Pons (tissue), 1 donor: ENCODE measurements at regions not wholly inside any gene's neighbourhood (a gene's known extent, or its start where the extent isn't known, plus 50 kb on each side); places are given as distances from the start of the nearest gene placed in this dataset.
"Not testable (repeated sequence)": the region's sequence is repeated elsewhere in the genome, so short reads cannot be mapped to it uniquely, and the experiment has no call there.

Source experiments
- DNase-seq: peaks from one replicate; pipeline ENCODE4 v3.0.0-alpha.2; 2016; ENCODE audit warnings: low spot score

GRCh38 chr1:101420406-101420805 is 183.6 kb downstream of the S1PR1 start:
- DNase-seq, result no peak

- not testable (repeated sequence) for DNase-seq
Observed at GRCh38 chr1:101428083-101428482, 191.3 kb downstream of the S1PR1 start.

- DNase-seq, result no peak
Observed at GRCh38 chr1:101428562-101428961, 191.7 kb downstream of the S1PR1 start.

GRCh38 chr1:101431956-101432510 is 195.2 kb downstream of the S1PR1 start:
- DNase-seq, result no peak

DNA sequence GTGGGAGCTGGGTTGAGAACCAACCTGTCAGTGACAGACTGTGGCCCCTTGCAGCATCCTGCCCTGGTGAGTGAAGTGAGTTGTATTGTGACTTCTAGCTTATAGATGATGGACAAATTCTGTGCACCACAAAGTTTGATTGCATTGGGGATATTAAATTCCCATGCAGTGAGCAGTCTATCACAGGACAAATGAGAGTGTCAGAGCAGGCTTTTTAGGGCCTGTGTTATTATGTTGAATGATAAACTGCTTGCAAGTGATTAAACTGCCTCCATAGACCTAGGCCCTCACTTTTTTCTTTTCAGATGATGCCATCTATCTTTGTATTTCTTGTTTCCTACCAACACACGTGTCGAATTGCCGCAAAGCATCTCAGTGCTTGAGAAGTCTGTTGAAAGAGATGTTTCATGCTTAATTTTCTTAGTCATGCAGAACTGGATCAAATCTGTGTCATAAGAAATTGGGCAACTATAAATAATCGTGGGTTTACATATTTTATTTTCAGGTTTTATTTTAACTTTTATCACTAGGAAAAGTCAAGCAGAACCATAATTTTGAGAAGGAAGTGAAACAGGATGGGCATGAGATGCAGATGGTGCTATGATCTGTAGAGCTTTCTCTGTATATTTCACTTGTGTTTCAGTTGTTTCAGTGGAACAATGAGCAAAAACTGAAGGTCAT is 199.2 kb downstream of the S1PR1 start:
- no peak for DNase-seq

GRCh38 chr1:101437800-101438199 is 201.0 kb downstream of the S1PR1 start:
- no peak for DNase-seq

- DNase-seq, result no peak
Observed at GRCh38 chr1:101438359-101438758, 201.5 kb downstream of the S1PR1 start.

DNA sequence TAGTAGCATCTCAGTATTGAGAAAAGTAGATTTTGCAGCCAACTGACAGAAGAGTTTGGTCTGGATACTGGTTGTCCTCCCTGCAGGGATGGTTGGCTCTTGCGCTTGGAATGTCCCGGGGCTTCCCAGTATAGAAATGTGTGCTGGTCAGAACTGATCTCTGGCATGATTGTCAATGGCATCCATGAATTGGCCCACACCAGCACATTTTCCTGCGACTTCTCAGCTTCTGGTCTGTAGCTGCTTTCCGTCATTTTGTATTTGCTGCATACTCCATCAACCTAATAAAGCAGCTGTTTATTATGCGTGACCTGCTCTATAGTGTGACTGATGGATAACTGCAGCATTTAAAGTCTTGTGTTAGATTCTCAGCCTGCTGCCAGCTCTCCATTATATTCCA is 203.7 kb downstream of the S1PR1 start:
- DNase-seq, result no peak

- DNase-seq, result no peak
Observed at GRCh38 chr1:101444381-101444780, 207.6 kb downstream of the S1PR1 start.

GRCh38 chr1:101444873-101445618 is 208.2 kb downstream of the S1PR1 start:
- no peak for DNase-seq

DNA sequence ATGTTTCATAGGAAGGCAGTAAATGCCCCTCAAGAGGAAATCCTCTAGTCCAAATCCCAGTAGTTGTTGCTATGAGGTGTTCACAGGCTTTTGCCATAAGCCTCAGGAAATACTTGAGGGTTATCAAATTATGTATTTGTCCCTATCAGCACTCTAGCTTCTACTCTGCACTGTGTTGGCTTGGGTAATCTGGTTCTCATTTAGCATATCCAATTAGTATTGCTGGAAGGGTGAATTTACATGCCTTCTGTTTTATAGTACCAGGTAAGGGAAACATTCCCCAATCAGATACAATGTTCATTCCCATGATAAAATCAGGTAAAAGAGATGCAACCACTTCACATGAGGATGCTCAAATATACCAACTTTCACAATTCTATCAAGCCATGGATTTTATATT is 211.2 kb downstream of the S1PR1 start:
- DNase-seq, result no peak

- not testable (repeated sequence) for DNase-seq
Observed at GRCh38 chr1:101450691-101451090, 213.9 kb downstream of the S1PR1 start.

DNA sequence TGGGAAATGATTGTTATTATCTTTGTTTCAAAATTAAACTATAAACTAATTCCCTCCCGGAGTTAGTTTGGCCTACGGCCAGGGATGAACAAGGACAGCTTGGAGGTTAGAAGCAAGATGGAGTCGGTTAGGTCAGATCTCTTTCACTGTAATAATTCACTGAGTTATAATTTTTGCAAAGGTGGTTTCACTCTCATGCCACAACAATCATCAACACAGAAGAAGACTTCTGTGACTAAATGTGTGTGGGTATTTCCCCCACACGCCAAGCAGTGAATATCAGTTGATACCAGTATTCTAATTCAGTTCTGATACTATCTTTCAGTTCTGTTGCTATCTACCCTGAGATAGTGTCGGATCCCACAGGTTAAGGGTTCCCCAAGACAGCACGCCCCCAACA is 215.1 kb downstream of the S1PR1 start:
- no peak for DNase-seq

GRCh38 chr1:101452825-101453224 is 216.0 kb downstream of the S1PR1 start:
- no peak for DNase-seq

GRCh38 chr1:101453844-101454243 is 217.0 kb downstream of the S1PR1 start:
- DNase-seq, result no peak

DNA sequence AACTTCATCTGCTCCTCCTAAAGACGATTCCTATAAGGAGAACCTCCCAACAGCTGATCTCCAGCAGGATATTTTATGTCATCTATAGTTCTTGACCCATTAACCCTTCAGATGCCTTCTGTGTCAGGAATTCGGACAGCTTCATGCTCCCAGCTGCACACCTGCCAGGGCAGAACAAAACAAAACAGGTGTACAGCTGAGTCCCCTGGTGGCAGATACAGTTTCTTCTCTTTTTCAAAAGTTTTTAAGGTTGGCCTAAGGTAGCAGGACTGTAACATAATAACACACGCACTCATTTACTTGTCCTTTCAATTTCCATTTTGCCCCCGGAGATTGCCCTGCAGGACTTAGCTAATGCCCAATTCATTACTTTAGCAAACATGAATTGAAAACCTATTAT is 218.3 kb downstream of the S1PR1 start:
- DNase-seq, result no peak

- DNase-seq, result no peak
Observed at GRCh38 chr1:101460739-101461138, 223.9 kb downstream of the S1PR1 start.

GRCh38 chr1:101463195-101463594 is 226.4 kb downstream of the S1PR1 start:
- no peak for DNase-seq

DNA sequence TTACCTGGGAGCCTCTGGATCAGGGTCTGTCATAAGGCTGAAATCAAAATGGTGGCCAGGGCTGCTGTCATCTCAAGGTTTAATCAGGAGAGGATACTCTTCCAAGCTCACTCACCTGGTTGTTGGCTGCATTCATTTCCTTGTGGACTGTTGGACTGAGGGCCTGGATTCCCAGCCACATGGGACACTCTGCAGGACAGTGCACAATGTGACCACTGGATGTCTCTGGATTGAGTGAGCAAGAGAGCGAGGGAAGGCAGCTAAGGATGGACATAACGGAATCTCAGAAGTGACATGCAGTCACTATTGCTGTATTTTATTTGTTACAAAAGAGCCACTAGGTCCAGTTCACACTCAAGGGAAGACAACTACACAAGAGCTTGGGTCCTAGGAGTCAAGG is 229.1 kb downstream of the S1PR1 start:
- DNase-seq, result no peak

DNA sequence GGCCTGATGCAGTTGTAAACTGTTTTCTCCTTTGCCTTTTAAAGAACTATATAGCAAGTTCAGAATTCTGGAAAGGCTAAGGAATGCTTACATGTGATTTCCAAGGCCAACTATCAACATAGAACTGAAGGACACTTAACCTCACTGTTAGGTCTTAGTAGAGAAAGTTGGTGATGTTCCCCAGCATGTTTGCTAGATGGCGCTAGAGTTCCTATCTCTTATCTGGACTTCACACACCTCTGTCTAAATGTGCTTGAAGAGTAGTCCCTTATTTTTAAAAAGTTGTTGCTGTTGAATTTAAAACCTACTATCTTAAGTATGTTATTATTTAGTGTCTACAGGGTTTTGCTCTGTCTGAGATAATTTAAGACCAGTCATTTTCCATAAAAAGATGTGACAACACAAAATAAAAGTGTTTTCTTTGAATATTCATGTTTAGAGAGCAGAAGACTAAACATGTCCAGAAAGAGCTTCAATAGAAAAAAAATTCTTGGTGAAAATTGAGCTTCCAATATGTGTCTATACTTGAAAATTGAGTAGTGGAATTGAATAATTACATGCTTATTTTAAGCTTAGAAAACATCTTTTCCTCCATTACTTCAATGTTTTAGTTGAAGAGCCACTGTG is 237.3 kb downstream of the S1PR1 start:
- no peak for DNase-seq

DNA sequence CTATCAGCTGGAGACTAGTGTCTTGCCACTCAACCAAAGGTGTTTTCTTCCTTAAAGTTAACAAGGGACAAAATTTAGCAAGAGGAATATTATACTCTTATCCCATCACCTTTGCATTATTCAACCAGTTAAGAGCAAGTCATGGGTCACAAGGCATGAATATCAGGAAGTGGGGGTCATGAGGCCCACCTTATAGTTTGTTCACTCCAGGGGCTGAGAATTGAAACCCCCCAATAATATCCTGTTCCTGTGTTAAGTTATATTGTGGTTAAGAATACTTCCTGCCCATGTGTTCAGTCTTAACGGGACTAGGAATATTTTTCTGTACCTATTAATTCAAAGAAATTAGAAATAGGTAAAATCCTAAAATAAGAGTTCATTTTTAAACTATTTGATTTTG is 239.7 kb downstream of the S1PR1 start:
- no peak for DNase-seq

DNA sequence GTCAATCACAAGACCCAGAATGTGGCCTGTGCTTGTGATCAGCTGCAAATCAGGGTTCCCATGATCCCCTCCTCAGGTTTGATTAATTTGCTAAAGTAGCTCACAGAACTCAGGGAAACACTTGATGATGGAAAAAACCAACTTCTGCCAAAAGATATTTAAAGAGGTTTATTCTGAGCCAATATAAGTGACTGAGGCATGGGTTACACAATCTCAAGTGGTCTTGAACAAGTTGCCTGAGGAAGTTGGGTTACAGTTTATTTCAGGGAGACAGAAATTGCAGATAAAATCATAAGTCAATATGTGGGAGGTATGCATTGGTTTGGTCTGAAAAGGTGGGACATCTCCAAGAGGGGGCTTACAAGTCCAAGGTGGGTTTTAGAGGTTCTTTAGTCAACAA is 243.1 kb downstream of the S1PR1 start:
- DNase-seq, result no peak

GRCh38 chr1:101482306-101482705 is 245.5 kb downstream of the S1PR1 start:
- DNase-seq, result no peak
